ENCODE measurements at regions not wholly inside any gene's neighbourhood (a gene's known extent, or its start where the extent isn't known, plus 50 kb on each side); places are given as distances from the start of the nearest gene placed in this dataset.
A peak's percentile ranks its signal among the peaks of the same experiment; 100 is the strongest.
"Not testable (repeated sequence)": the region's sequence is repeated elsewhere in the genome, so short reads cannot be mapped to it uniquely, and the experiment has no call there.

- not testable (repeated sequence) for H2AFZ ChIP-seq (ENCODE audit: low read length); H3K9me2 ChIP-seq (replicated peaks; ENCODE audit: insufficient read depth, low read length); H3K9ac ChIP-seq (ENCODE audit: low read length); H3K4me3 ChIP-seq (ENCODE audit: low read length); H3K36me3 ChIP-seq (ENCODE audit: insufficient read depth, low read length); H3K79me2 ChIP-seq (ENCODE audit: low read length); H4K20me1 ChIP-seq (ENCODE audit: insufficient read depth, low read depth, low read length); DNase-seq; H3K27me3 ChIP-seq (ENCODE audit: low read length); H3K27ac ChIP-seq (ENCODE audit: low read length); H3K4me2 ChIP-seq (ENCODE audit: low read depth, low read length, poor library complexity, severe bottlenecking); H3K9me3 ChIP-seq (ENCODE audit: low read length)
- peaks cover 20% of the 10 kb centered on the region for H3K4me1 ChIP-seq (ENCODE audit: low read length)
Measured at GRCh38 chr6:137643210-137643609, 149.0 kb upstream of the OLIG3 start.

- not testable (repeated sequence) for H3K9ac ChIP-seq (ENCODE audit: low read length); H4K20me1 ChIP-seq (ENCODE audit: insufficient read depth, low read depth, low read length); H2AFZ ChIP-seq (ENCODE audit: low read length); H3K4me3 ChIP-seq (ENCODE audit: low read length); DNase-seq; H3K27ac ChIP-seq (ENCODE audit: low read length); H3K9me3 ChIP-seq (ENCODE audit: low read length); H3K27me3 ChIP-seq (ENCODE audit: low read length); H3K79me2 ChIP-seq (ENCODE audit: low read length); H3K36me3 ChIP-seq (ENCODE audit: insufficient read depth, low read length); H3K4me2 ChIP-seq (ENCODE audit: low read depth, low read length, poor library complexity, severe bottlenecking); H3K9me2 ChIP-seq (replicated peaks; ENCODE audit: insufficient read depth, low read length)
- peaks cover 21% of the 10 kb centered on the region for H3K4me1 ChIP-seq (ENCODE audit: low read length)
Measured at GRCh38 chr6:137643644-137644043, 149.4 kb upstream of the OLIG3 start.

- Histone ChIP-seq H3K27ac (ENCODE audit: low read length) (no peak overlapping the region), H3K36me3 (ENCODE audit: insufficient read depth, low read length) (no peaks in the 10 kb centered on the region), H3K27me3 (ENCODE audit: low read length) (no peaks in the 10 kb centered on the region), H3K9me3 (ENCODE audit: low read length) (no peaks in the 10 kb centered on the region), H3K9me2 (replicated peaks; ENCODE audit: insufficient read depth, low read length) (no peaks in the 10 kb centered on the region; the same call in 1 of the 2 replicates), H3K4me2 (ENCODE audit: low read depth, low read length, poor library complexity, severe bottlenecking) (no peak overlapping the region), H3K4me1 (ENCODE audit: low read length) (peaks cover 12% of the 10 kb centered on the region), H3K79me2 (ENCODE audit: low read length) (no peaks in the 10 kb centered on the region), H2AFZ (ENCODE audit: low read length) (no peak overlapping the region), H4K20me1 (ENCODE audit: insufficient read depth, low read depth, low read length) (no peaks in the 10 kb centered on the region), H3K9ac (ENCODE audit: low read length) (no peak overlapping the region), H3K4me3 (ENCODE audit: low read length) (no peak overlapping the region)
- no peak for DNase-seq
Measured at GRCh38 chr6:137645850-137646249, 151.7 kb upstream of the OLIG3 start.

- Histone ChIP-seq H3K4me1 (ENCODE audit: low read length) (peaks cover 7% of the 10 kb centered on the region), H3K4me2 (ENCODE audit: low read depth, low read length, poor library complexity, severe bottlenecking) (no peak overlapping the region), H3K9me3 (ENCODE audit: low read length) (no peaks in the 10 kb centered on the region), H3K79me2 (ENCODE audit: low read length) (no peaks in the 10 kb centered on the region), H4K20me1 (ENCODE audit: insufficient read depth, low read depth, low read length) (no peaks in the 10 kb centered on the region), H3K27ac (ENCODE audit: low read length) (no peak overlapping the region), H3K36me3 (ENCODE audit: insufficient read depth, low read length) (no peaks in the 10 kb centered on the region), H3K9me2 (replicated peaks; ENCODE audit: insufficient read depth, low read length) (no peaks in the 10 kb centered on the region; the same call in 1 of the 2 replicates), H3K9ac (ENCODE audit: low read length) (no peak overlapping the region), H3K27me3 (ENCODE audit: low read length) (no peaks in the 10 kb centered on the region), H2AFZ (ENCODE audit: low read length) (no peak overlapping the region), H3K4me3 (ENCODE audit: low read length) (no peak overlapping the region)
- DNase-seq: no peak
Measured at GRCh38 chr6:137646484-137646883, 152.3 kb upstream of the OLIG3 start.

- Histone ChIP-seq H4K20me1 (ENCODE audit: insufficient read depth, low read depth, low read length) (no peaks in the 10 kb centered on the region), H3K27me3 (ENCODE audit: low read length) (no peaks in the 10 kb centered on the region), H3K4me1 (ENCODE audit: low read length) (peaks cover 7% of the 10 kb centered on the region), H3K79me2 (ENCODE audit: low read length) (no peaks in the 10 kb centered on the region), H3K4me2 (ENCODE audit: low read depth, low read length, poor library complexity, severe bottlenecking) (no peak overlapping the region), H3K9me3 (ENCODE audit: low read length) (no peaks in the 10 kb centered on the region), H3K27ac (ENCODE audit: low read length) (no peak overlapping the region), H3K4me3 (ENCODE audit: low read length) (no peak overlapping the region), H3K9ac (ENCODE audit: low read length) (no peak overlapping the region), H3K9me2 (replicated peaks; ENCODE audit: insufficient read depth, low read length) (no peaks in the 10 kb centered on the region; the same call in 1 of the 2 replicates), H3K36me3 (ENCODE audit: insufficient read depth, low read length) (no peaks in the 10 kb centered on the region), H2AFZ (ENCODE audit: low read length) (0 out of 2 replicates have a peak overlapping the region, but pooled peaks have one; percentile 5)
- DNase-seq: no peak
Measured at GRCh38 chr6:137647762-137648447, 153.7 kb upstream of the OLIG3 start.

GRCh38 chr6:137650720-137651119 lies 156.5 kb upstream of the OLIG3 start:
- Histone ChIP-seq H3K79me2 (ENCODE audit: low read length) (no peaks in the 10 kb centered on the region), H3K27me3 (ENCODE audit: low read length) (no peaks in the 10 kb centered on the region), H3K9me2 (replicated peaks; ENCODE audit: insufficient read depth, low read length) (no peaks in the 10 kb centered on the region), H4K20me1 (ENCODE audit: insufficient read depth, low read depth, low read length) (no peaks in the 10 kb centered on the region), H3K4me1 (ENCODE audit: low read length) (peaks cover 7% of the 10 kb centered on the region), H2AFZ (ENCODE audit: low read length) (no peak overlapping the region), H3K9ac (ENCODE audit: low read length) (no peak overlapping the region), H3K9me3 (ENCODE audit: low read length) (peaks cover 16% of the 10 kb centered on the region), H3K36me3 (ENCODE audit: insufficient read depth, low read length) (no peaks in the 10 kb centered on the region), H3K4me2 (ENCODE audit: low read depth, low read length, poor library complexity, severe bottlenecking) (no peak overlapping the region), H3K4me3 (ENCODE audit: low read length) (no peak overlapping the region), H3K27ac (ENCODE audit: low read length) (no peak overlapping the region)
- DNase-seq: no peak

- no peaks in the 10 kb centered on the region for H3K27me3 ChIP-seq (ENCODE audit: low read length)
- H4K20me1 ChIP-seq (ENCODE audit: insufficient read depth, low read depth, low read length): no peaks in the 10 kb centered on the region
- H3K4me3 ChIP-seq (ENCODE audit: low read length): no peak overlapping the region
- H3K36me3 ChIP-seq (ENCODE audit: insufficient read depth, low read length): no peaks in the 10 kb centered on the region
- H3K9ac ChIP-seq (ENCODE audit: low read length): no peak overlapping the region
- H3K9me3 ChIP-seq (ENCODE audit: low read length): peaks cover 16% of the 10 kb centered on the region
- no peak overlapping the region for H3K4me2 ChIP-seq (ENCODE audit: low read depth, low read length, poor library complexity, severe bottlenecking)
- no peaks in the 10 kb centered on the region for H3K9me2 ChIP-seq (replicated peaks; ENCODE audit: insufficient read depth, low read length)
- no peaks in the 10 kb centered on the region for H3K79me2 ChIP-seq (ENCODE audit: low read length)
- no peak overlapping the region for H2AFZ ChIP-seq (ENCODE audit: low read length)
- peaks cover 7% of the 10 kb centered on the region for H3K4me1 ChIP-seq (ENCODE audit: low read length)
- DNase-seq: no peak
- H3K27ac ChIP-seq (ENCODE audit: low read length): no peak overlapping the region
Measured at GRCh38 chr6:137651178-137651577, 157.0 kb upstream of the OLIG3 start.

GRCh38 chr6:137651591-137652335 lies 157.6 kb upstream of the OLIG3 start:
- Histone ChIP-seq H3K4me3 (ENCODE audit: low read length) (no peak overlapping the region), H3K9me2 (replicated peaks; ENCODE audit: insufficient read depth, low read length) (no peaks in the 10 kb centered on the region), H3K27me3 (ENCODE audit: low read length) (no peaks in the 10 kb centered on the region), H3K79me2 (ENCODE audit: low read length) (no peaks in the 10 kb centered on the region), H3K4me2 (ENCODE audit: low read depth, low read length, poor library complexity, severe bottlenecking) (no peak overlapping the region), H2AFZ (ENCODE audit: low read length) (no peak overlapping the region), H3K27ac (ENCODE audit: low read length) (no peak overlapping the region), H3K4me1 (ENCODE audit: low read length) (peaks cover 7% of the 10 kb centered on the region), H3K9ac (ENCODE audit: low read length) (no peak overlapping the region), H4K20me1 (ENCODE audit: insufficient read depth, low read depth, low read length) (no peaks in the 10 kb centered on the region), H3K9me3 (ENCODE audit: low read length) (peaks cover 16% of the 10 kb centered on the region), H3K36me3 (ENCODE audit: insufficient read depth, low read length) (no peaks in the 10 kb centered on the region)
- no peak for DNase-seq
